ENCODE measurements at regions not wholly inside any gene's neighbourhood (a gene's known extent, or its start where the extent isn't known, plus 50 kb on each side); places are given as distances from the start of the nearest gene placed in this dataset.
A peak's percentile ranks its signal among the peaks of the same experiment; 100 is the strongest.

- DNase-seq, result no peak
Measured at GRCh38 chr14:71730471-71730870, 201.8 kb upstream of the RGS6 start.

- DNase-seq, result no peak
Measured at GRCh38 chr14:71731096-71731495, 201.1 kb upstream of the RGS6 start.

- no peak for DNase-seq
Measured at GRCh38 chr14:71733210-71733883, 198.9 kb upstream of the RGS6 start.

- no peak for DNase-seq
Measured at GRCh38 chr14:71734076-71734475, 198.2 kb upstream of the RGS6 start.

- no peak for DNase-seq
Measured at GRCh38 chr14:71734885-71735284, 197.3 kb upstream of the RGS6 start.

GRCh38 chr14:71737760-71738159, 194.5 kb upstream of the RGS6 start:
- DNase-seq, result peak; percentile 37

- no peak for DNase-seq
Measured at GRCh38 chr14:71739273-71739990, 192.8 kb upstream of the RGS6 start.

- no peak for DNase-seq
Measured at GRCh38 chr14:71741241-71741640, 191.0 kb upstream of the RGS6 start.

GRCh38 chr14:71742485-71742884, 189.7 kb upstream of the RGS6 start:
- no peak for DNase-seq

- DNase-seq, result no peak
Measured at GRCh38 chr14:71745072-71745471, 187.2 kb upstream of the RGS6 start.

- DNase-seq, result no peak
Measured at GRCh38 chr14:71748196-71748595, 184.0 kb upstream of the RGS6 start.

GRCh38 chr14:71749613-71750238, 182.5 kb upstream of the RGS6 start:
- DNase-seq, result no peak

- DNase-seq, result no peak
Measured at GRCh38 chr14:71751264-71751663, 181.0 kb upstream of the RGS6 start.

- no peak for DNase-seq
Measured at GRCh38 chr14:71752111-71752738, 180.0 kb upstream of the RGS6 start.

GRCh38 chr14:71753126-71753830, 179.0 kb upstream of the RGS6 start:
- peak; percentile 90 for DNase-seq

- no peak for DNase-seq
Measured at GRCh38 chr14:71753976-71754375, 178.3 kb upstream of the RGS6 start.

- no peak for DNase-seq
Measured at GRCh38 chr14:71754422-71755095, 177.7 kb upstream of the RGS6 start.

- no peak for DNase-seq
Measured at GRCh38 chr14:71758229-71758951, 173.8 kb upstream of the RGS6 start.

GRCh38 chr14:71762575-71762974, 169.7 kb upstream of the RGS6 start:
- no peak for DNase-seq

- DNase-seq, result no peak
Measured at GRCh38 chr14:71764701-71765382, 167.4 kb upstream of the RGS6 start.

GRCh38 chr14:71765505-71765904, 166.7 kb upstream of the RGS6 start:
- no peak for DNase-seq
